ENCODE measurements at regions not wholly inside any gene's neighbourhood (a gene's known extent, or its start where the extent isn't known, plus 50 kb on each side); places are given as distances from the start of the nearest gene placed in this dataset.
"Not testable (repeated sequence)": the region's sequence is repeated elsewhere in the genome, so short reads cannot be mapped to it uniquely, and the experiment has no call there.

- DNase-seq: no peak
Observed at GRCh38 chr4:179164267-179164999, 1722.2 kb upstream of the AGA start.

GRCh38 chr4:179165000-179165738, 1722.9 kb upstream of the AGA start:
- DNase-seq: no peak

- DNase-seq: no peak
Observed at GRCh38 chr4:179165862-179166261, 1723.6 kb upstream of the AGA start.

- not testable (repeated sequence) for DNase-seq
Observed at GRCh38 chr4:179170308-179170707, 1728.1 kb upstream of the AGA start.

- no peak for DNase-seq
Observed at GRCh38 chr4:179182741-179183140, 1740.5 kb upstream of the AGA start.

GRCh38 chr4:179195887-179196286, 1753.7 kb upstream of the AGA start:
- no peak for DNase-seq

GRCh38 chr4:179196511-179196910, 1754.3 kb upstream of the AGA start:
- DNase-seq: no peak

GRCh38 chr4:179200681-179201080, 1758.4 kb upstream of the AGA start:
- no peak for DNase-seq

- DNase-seq: no peak
Observed at GRCh38 chr4:179225594-179225993, 1783.4 kb upstream of the AGA start.

- no peak for DNase-seq
Observed at GRCh38 chr4:179248821-179249220, 1806.6 kb upstream of the AGA start.

- no peak for DNase-seq
Observed at GRCh38 chr4:179268791-179269190, 1826.6 kb upstream of the AGA start.

- no peak for DNase-seq
Observed at GRCh38 chr4:179272282-179272681, 1830.0 kb upstream of the AGA start.

GRCh38 chr4:179278647-179279046, 1836.4 kb upstream of the AGA start:
- no peak for DNase-seq

- DNase-seq: no peak
Observed at GRCh38 chr4:179285696-179286095, 1843.5 kb upstream of the AGA start.

GRCh38 chr4:179291657-179292056, 1849.4 kb upstream of the AGA start:
- DNase-seq: no peak

- no peak for DNase-seq
Observed at GRCh38 chr4:179292468-179292867, 1850.2 kb upstream of the AGA start.

- DNase-seq: peak; percentile 38 to 53 (median 52)
Observed at GRCh38 chr4:179307297-179308136, 1865.3 kb upstream of the AGA start.

- no peak for DNase-seq
Observed at GRCh38 chr4:179313823-179314222, 1871.6 kb upstream of the AGA start.

GRCh38 chr4:179325181-179325580, 1882.9 kb upstream of the AGA start:
- no peak for DNase-seq

GRCh38 chr4:179328627-179329026, 1886.4 kb upstream of the AGA start:
- DNase-seq: no peak

GRCh38 chr4:179331362-179331761, 1889.1 kb upstream of the AGA start:
- DNase-seq: no peak

- DNase-seq: no peak
Observed at GRCh38 chr4:179344861-179345260, 1902.6 kb upstream of the AGA start.

GRCh38 chr4:179352221-179352620, 1910.0 kb upstream of the AGA start:
- no peak for DNase-seq

- no peak for DNase-seq
Observed at GRCh38 chr4:179353786-179354185, 1911.5 kb upstream of the AGA start.

All from suppressor macrophage treated with lipopolysaccharide for 1 hour (primary cell).